ENCODE measurements at regions not wholly inside any gene's neighbourhood (a gene's known extent, or its start where the extent isn't known, plus 50 kb on each side); places are given as distances from the start of the nearest gene placed in this dataset.

GRCh38 chr2:78061301-78061700, 539.1 kb upstream of the LRRTM4 start:
- no peaks in the 10 kb centered on the region for H3K27me3 ChIP-seq
- H3K9me3 ChIP-seq, result no peaks in the 10 kb centered on the region
- peak in 1 of 2 donors; percentile 70 for DNase-seq (ENCODE audit: low spot score in 2 of 2)
- H3K4me3 ChIP-seq, result no peak overlapping the region
- H3K4me1 ChIP-seq, result no peaks in the 10 kb centered on the region
- intact Hi-C loops (cut with DNase I; ENCODE audit: low total_unique reads), result no loop called here
- H3K27ac ChIP-seq, result peak overlapping the region; percentile 48 to 50
- H3K36me3 ChIP-seq, result no peaks in the 10 kb centered on the region
- TF ChIP-seq POLR2A (IDR thresholded peaks at IDR 0.05) (no peak), POLR2AphosphoS5 (IDR thresholded peaks at IDR 0.05) (no peak)
- TF ChIP-seq, protein P1, sequence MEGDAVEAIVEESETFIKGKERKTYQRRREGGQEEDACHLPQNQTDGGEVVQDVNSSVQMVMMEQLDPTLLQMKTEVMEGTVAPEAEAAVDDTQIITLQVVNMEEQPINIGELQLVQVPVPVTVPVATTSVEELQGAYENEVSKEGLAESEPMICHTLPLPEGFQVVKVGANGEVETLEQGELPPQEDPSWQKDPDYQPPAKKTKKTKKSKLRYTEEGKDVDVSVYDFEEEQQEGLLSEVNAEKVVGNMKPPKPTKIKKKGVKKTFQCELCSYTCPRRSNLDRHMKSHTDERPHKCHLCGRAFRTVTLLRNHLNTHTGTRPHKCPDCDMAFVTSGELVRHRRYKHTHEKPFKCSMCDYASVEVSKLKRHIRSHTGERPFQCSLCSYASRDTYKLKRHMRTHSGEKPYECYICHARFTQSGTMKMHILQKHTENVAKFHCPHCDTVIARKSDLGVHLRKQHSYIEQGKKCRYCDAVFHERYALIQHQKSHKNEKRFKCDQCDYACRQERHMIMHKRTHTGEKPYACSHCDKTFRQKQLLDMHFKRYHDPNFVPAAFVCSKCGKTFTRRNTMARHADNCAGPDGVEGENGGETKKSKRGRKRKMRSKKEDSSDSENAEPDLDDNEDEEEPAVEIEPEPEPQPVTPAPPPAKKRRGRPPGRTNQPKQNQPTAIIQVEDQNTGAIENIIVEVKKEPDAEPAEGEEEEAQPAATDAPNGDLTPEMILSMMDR (IDR thresholded peaks at IDR 0.05), result no peak

- Histone ChIP-seq H3K9me3 (no peaks in the 10 kb centered on the region), H3K27me3 (no peaks in the 10 kb centered on the region), H3K4me1 (no peaks in the 10 kb centered on the region), H3K27ac (peak overlapping the region; percentile 48 to 50), H3K36me3 (no peaks in the 10 kb centered on the region), H3K4me3 (no peak overlapping the region)
- DNase-seq (ENCODE audit: low spot score in 2 of 2), result peak in 1 of 2 donors; percentile 57
- TF ChIP-seq POLR2AphosphoS5 (IDR thresholded peaks at IDR 0.05), result no peak
- TF ChIP-seq, protein P1 (IDR thresholded peaks at IDR 0.05), result no peak
- no peak for TF ChIP-seq POLR2A (IDR thresholded peaks at IDR 0.05)
- intact Hi-C loops (cut with DNase I; ENCODE audit: low total_unique reads), result no loop called here
Observed at GRCh38 chr2:78061732-78062131, 539.6 kb upstream of the LRRTM4 start.

- no peaks in the 10 kb centered on the region for H3K4me1 ChIP-seq
- H3K27me3 ChIP-seq, result no peaks in the 10 kb centered on the region
- H3K36me3 ChIP-seq, result no peaks in the 10 kb centered on the region
- TF ChIP-seq, protein P1 (IDR thresholded peaks at IDR 0.05), result no peak
- no peak for TF ChIP-seq POLR2AphosphoS5 (IDR thresholded peaks at IDR 0.05)
- no peak overlapping the region for H3K27ac ChIP-seq
- no peak for DNase-seq (ENCODE audit: low spot score in 2 of 2)
- intact Hi-C loops (cut with DNase I; ENCODE audit: low total_unique reads), result no loop called here
- no peaks in the 10 kb centered on the region for H3K9me3 ChIP-seq
- no peak overlapping the region for H3K4me3 ChIP-seq
Observed at GRCh38 chr2:78063246-78064020, 541.3 kb upstream of the LRRTM4 start.

GRCh38 chr2:78065366-78065765, 543.2 kb upstream of the LRRTM4 start:
- Histone ChIP-seq H3K4me3 (no peak overlapping the region), H3K36me3 (no peaks in the 10 kb centered on the region), H3K27ac (no peak overlapping the region), H3K27me3 (no peaks in the 10 kb centered on the region), H3K4me1 (no peaks in the 10 kb centered on the region), H3K9me3 (no peaks in the 10 kb centered on the region)
- no peak for DNase-seq (ENCODE audit: low spot score in 2 of 2)
- intact Hi-C loops (cut with DNase I; ENCODE audit: low total_unique reads), result no loop called here
- TF ChIP-seq, protein P1 (IDR thresholded peaks at IDR 0.05), result no peak
- TF ChIP-seq POLR2AphosphoS5 (IDR thresholded peaks at IDR 0.05), result no peak
- TF ChIP-seq POLR2A (IDR thresholded peaks at IDR 0.05), result no peak

GRCh38 chr2:78068808-78069207, 546.6 kb upstream of the LRRTM4 start:
- intact Hi-C loops (cut with DNase I; ENCODE audit: low total_unique reads), result no loop called here

More at GRCh38 chr2:78068808-78069207, 546.6 kb upstream of the LRRTM4 start:
- H3K9me3 ChIP-seq, result no peaks in the 10 kb centered on the region
- no peaks in the 10 kb centered on the region for H3K27me3 ChIP-seq
- H3K27ac ChIP-seq, result no peak overlapping the region
- H3K4me3 ChIP-seq, result no peak overlapping the region
- H3K4me1 ChIP-seq, result no peaks in the 10 kb centered on the region
- DNase-seq (ENCODE audit: low spot score in 2 of 2), result no peak
- H3K36me3 ChIP-seq, result no peaks in the 10 kb centered on the region
- no peak for TF ChIP-seq POLR2A (IDR thresholded peaks at IDR 0.05)
- no peak for TF ChIP-seq POLR2AphosphoS5 (IDR thresholded peaks at IDR 0.05)
- TF ChIP-seq, protein P1 (IDR thresholded peaks at IDR 0.05), result no peak
